HEK293T (cell line): ENCODE measurements at regions not wholly inside any gene's neighbourhood (a gene's known extent, or its start where the extent isn't known, plus 50 kb on each side); places are given as distances from the start of the nearest gene placed in this dataset.

Source experiments
- ARNT ChIP-seq: fragments of 450-650 bp; IDR thresholded peaks from 2 replicates; pipeline ENCODE4 v1.6.1; 2017; ENCODE audit warnings: mild to moderate bottlenecking
- BHLHE40 ChIP-seq: fragments of 450-650 bp; IDR thresholded peaks from 2 replicates; pipeline ENCODE4 v1.6.1; 2016; ENCODE audit warnings: mild to moderate bottlenecking, moderate library complexity, borderline replicate concordance
- CTBP1 ChIP-seq: fragments of 450-650 bp; IDR thresholded peaks from 2 replicates; pipeline ENCODE4 v1.6.1; 2016; ENCODE audit warnings: borderline replicate concordance
- FOXK2 ChIP-seq: fragments of 450-650 bp; IDR thresholded peaks from 2 replicates; pipeline ENCODE4 v1.6.1; 2016; ENCODE audit warnings: mild to moderate bottlenecking
- FOXM1 ChIP-seq: fragments of 450-650 bp; IDR thresholded peaks from 2 replicates; pipeline ENCODE4 v1.6.1; 2017; ENCODE audit warnings: mild to moderate bottlenecking, borderline replicate concordance
- HDGF ChIP-seq: fragments of 450-650 bp; IDR thresholded peaks from 2 replicates; pipeline ENCODE4 v1.6.1; 2017; ENCODE audit warnings: antibody characterized with exemption, borderline replicate concordance
- LEF1 ChIP-seq: fragments of 450-650 bp; IDR thresholded peaks from 2 replicates; pipeline ENCODE4 v1.6.1; 2017; ENCODE audit warnings: mild to moderate bottlenecking, borderline replicate concordance
- SP1 ChIP-seq: fragments of 450-650 bp; IDR thresholded peaks from 2 replicates; pipeline ENCODE4 v1.6.1; 2017
- TARDBP ChIP-seq: fragments of 450-650 bp; IDR thresholded peaks from 2 replicates; pipeline ENCODE4 v1.6.1; 2016

DNA sequence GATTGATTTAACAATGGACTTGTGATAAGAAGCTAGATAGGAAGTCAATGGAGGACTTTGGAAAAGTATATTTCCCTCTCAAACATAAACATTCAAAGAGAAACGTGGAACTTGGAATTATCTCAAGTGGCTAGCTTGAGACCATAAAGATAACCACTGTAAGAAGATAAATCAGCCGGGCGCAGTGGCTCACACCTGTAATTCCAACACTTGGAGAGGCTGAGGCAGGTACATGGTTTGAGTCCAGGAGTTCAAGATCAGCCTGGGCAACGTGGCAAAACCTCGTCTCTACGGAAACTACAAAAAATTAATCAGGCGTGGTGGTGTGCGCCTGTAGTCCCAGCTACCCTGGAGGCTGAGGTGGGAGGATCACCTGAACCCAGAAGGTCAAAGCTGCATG is 405.9 kb upstream of the ACVR2A start:
- TF ChIP-seq SP1: no peak
- no peak for TF ChIP-seq LEF1
- no peak for TF ChIP-seq TARDBP
- TF ChIP-seq ARNT: no peak
- TF ChIP-seq FOXK2: no peak
- no peak for TF ChIP-seq BHLHE40
- no peak for TF ChIP-seq HDGF
- no peak for TF ChIP-seq FOXM1
- TF ChIP-seq CTBP1: no peak
